ENCODE measurements at regions not wholly inside any gene's neighbourhood (a gene's known extent, or its start where the extent isn't known, plus 50 kb on each side); places are given as distances from the start of the nearest gene placed in this dataset.

GRCh38 chr9:75397836-75398235 lies 309.5 kb downstream of the OSTF1 start:
- no peaks in the 10 kb centered on the region for H3K4me1 ChIP-seq
- in situ Hi-C loops (cut with MboI; ENCODE audit: low sequenced_read_pairs in 4 of 4) = no loop called here
- no peaks in the 10 kb centered on the region for H3K27me3 ChIP-seq

GRCh38 chr9:75408391-75408790 lies 320.1 kb downstream of the OSTF1 start:
- TF ChIP-seq CTCF (IDR thresholded peaks at IDR 0.05 in 4 of 5, conservative IDR thresholded peaks at IDR 0.05 in 1 of 5) (no peak), POLR2A (IDR thresholded peaks at IDR 0.05) (no peak)
- in situ Hi-C loops (cut with MboI; ENCODE audit: low sequenced_read_pairs in 4 of 4) = no loop called here
- DNase-seq = no peak
- Histone ChIP-seq H3K4me3 (no peak overlapping the region), H3K36me3 (no peaks in the 10 kb centered on the region), H3K27me3 (no peaks in the 10 kb centered on the region), H3K27ac (no peak overlapping the region), H3K9me3 (no peaks in the 10 kb centered on the region), H3K4me1 (no peaks in the 10 kb centered on the region)
- intact Hi-C loops (cut with DNase I; ENCODE audit: low total_unique reads) = no loop called here
- ATAC-seq = no peak

More at GRCh38 chr9:75397836-75398235, 309.5 kb downstream of the OSTF1 start:
- Histone ChIP-seq H3K4me3 (no peak overlapping the region), H3K27ac (no peak overlapping the region), H3K36me3 (no peaks in the 10 kb centered on the region), H3K9me3 (no peaks in the 10 kb centered on the region)
- DNase-seq (no peak), ATAC-seq (no peak)
- intact Hi-C loops (cut with DNase I; ENCODE audit: low total_unique reads) = no loop called here
- TF ChIP-seq CTCF (IDR thresholded peaks at IDR 0.05 in 4 of 5, conservative IDR thresholded peaks at IDR 0.05 in 1 of 5) (no peak), POLR2A (IDR thresholded peaks at IDR 0.05) (no peak)

GRCh38 chr9:75410405-75410804 lies 322.1 kb downstream of the OSTF1 start:
- Histone ChIP-seq H3K9me3 (no peaks in the 10 kb centered on the region), H3K36me3 (no peaks in the 10 kb centered on the region), H3K27ac (no peak overlapping the region), H3K27me3 (no peaks in the 10 kb centered on the region), H3K4me1 (peaks cover 0 to 4% of the 10 kb centered on the region in 2 donors), H3K4me3 (no peak overlapping the region)
- no peak for ATAC-seq
- in situ Hi-C loops (cut with MboI; ENCODE audit: low sequenced_read_pairs in 4 of 4) = no loop called here
- intact Hi-C loops (cut with DNase I; ENCODE audit: low total_unique reads) = no loop called here
- DNase-seq = no peak
- TF ChIP-seq POLR2A (IDR thresholded peaks at IDR 0.05) (no peak), CTCF (IDR thresholded peaks at IDR 0.05 in 4 of 5, conservative IDR thresholded peaks at IDR 0.05 in 1 of 5) (no peak)

- intact Hi-C loops (cut with DNase I; ENCODE audit: low total_unique reads) (no loop called here), in situ Hi-C loops (cut with MboI; ENCODE audit: low sequenced_read_pairs in 4 of 4) (no loop called here)
- Histone ChIP-seq H3K4me1 (peaks cover 0 to 4% of the 10 kb centered on the region in 2 donors), H3K9me3 (no peaks in the 10 kb centered on the region), H3K36me3 (no peaks in the 10 kb centered on the region), H3K4me3 (no peak overlapping the region), H3K27ac (no peak overlapping the region), H3K27me3 (no peaks in the 10 kb centered on the region)
- TF ChIP-seq CTCF (IDR thresholded peaks at IDR 0.05 in 4 of 5, conservative IDR thresholded peaks at IDR 0.05 in 1 of 5) (no peak), POLR2A (IDR thresholded peaks at IDR 0.05) (no peak)
- DNase-seq (no peak), ATAC-seq (no peak)
Observed at GRCh38 chr9:75414371-75415160, 326.3 kb downstream of the OSTF1 start.
